ENCODE measurements at regions not wholly inside any gene's neighbourhood (a gene's known extent, or its start where the extent isn't known, plus 50 kb on each side); places are given as distances from the start of the nearest gene placed in this dataset.

- TF ChIP-seq CTCF (IDR thresholded peaks at IDR 0.05; ENCODE audit: insufficient read depth, low read length): no peak
- TF ChIP-seq POLR2AphosphoS5 (IDR thresholded peaks at IDR 0.05; ENCODE audit: low read depth): no peak
- TF ChIP-seq SPI1 (IDR thresholded peaks at IDR 0.05; ENCODE audit: borderline replicate concordance, low read depth): no peak
These were observed 250.8 kb downstream of the SOX4 start for GRCh38 chr6:21844120-21844917.
